Pancreas (tissue), 10 donors: ENCODE measurements at regions not wholly inside any gene's neighbourhood (a gene's known extent, or its start where the extent isn't known, plus 50 kb on each side); places are given as distances from the start of the nearest gene placed in this dataset.

Experiments used
- ATAC-seq, 4 donors: fragments of 200-7000 bp; cut with Tn5 transposase; one replicate each; pipeline versions ENCODE4 v1.8.0 to v1.9.1; 2020; ENCODE audit warnings: mild to moderate bottlenecking in 4 of 4, moderate library complexity in 4 of 4
- DNase-seq, 6 donors: peaks; one replicate each; pipeline ENCODE4 v3.0.0-alpha.2; 2020
- FAIRE-seq: peaks from 2 replicates; lab custom pipeline; 2012; peaks lifted over from hg19 to GRCh38; lab: Jason Lieb, UNC
- H3K27ac ChIP-seq, 4 donors: fragments of 200-600 bp; sonication (generic); 1 replicate in 3 of 4; 2 replicates in 1 of 4; pipeline versions ENCODE4 v1.5.0 to v1.8.0; 2020
- H3K27me3 ChIP-seq, 4 donors: fragments of 200-600 bp; one replicate each; pipeline ENCODE4 v1.8.0; 2021
- H3K36me3 ChIP-seq, 3 donors: fragments of 200-600 bp; sonication (generic) in 1 of 3; one replicate each; pipeline versions ENCODE4 v1.5.0 to v1.8.0; 2020 to 2021
- H3K4me1 ChIP-seq, 3 donors: fragments of 200-600 bp; one replicate each; pipeline ENCODE4 v1.8.0; 2021
- H3K4me3 ChIP-seq, 4 donors: fragments of 200-600 bp; sonication (generic) in 2 of 4; one replicate each; pipeline versions ENCODE4 v1.5.0 to v1.8.0; 2020 to 2021
- H3K9me3 ChIP-seq, 4 donors: fragments of 200-600 bp; one replicate each; pipeline ENCODE4 v1.8.0; 2021
- WGBS, 2 donors: extraction: QIAGEN DNeasy Blood & Tissue Kit; methylation state at CpG; one replicate each; pipeline ENCODE4 v1.1.7; 2013; 5-methylcytosine and 5-hydroxymethylcytosine counted together
- intact Hi-C, 3 donors: fragments of 100-400 bp; cut with DNase I; formaldehyde crosslinking; loops; one replicate each; pipeline versions ENCODE4 v1.11.1 to v1.14.2; 2022
- TF ChIP-seq, protein P1 (sequence below), 4 donors: fragments of 200-600 bp; sonication (generic) in 3 of 4; IDR thresholded peaks; one replicate each; pipeline versions ENCODE4 v1.5.0 to v1.8.0; 2021; ENCODE audit warnings: antibody characterized with exemption in 4 of 4
- donor health status: healthy with polysubstance abuse.
- donor health status: DM: no; HTN: no; CAD: no; lungs with moderate emphysema.
- donor health status: DM: no; HTN: no; CAD: no.
- donor health status: control.
- donor health status: control.
- donor health status: Bipolar disorder and iron deficiency.
- donor health status: DM: yes; HTN: yes; CAD: no.
- donor health status: DM: no; HTN: no; CAD: no.
- donor health status: DM: no; HTN: no; CAD: no.
- donor health status: DM: yes; HTN: yes; CAD: no.

DNA sequence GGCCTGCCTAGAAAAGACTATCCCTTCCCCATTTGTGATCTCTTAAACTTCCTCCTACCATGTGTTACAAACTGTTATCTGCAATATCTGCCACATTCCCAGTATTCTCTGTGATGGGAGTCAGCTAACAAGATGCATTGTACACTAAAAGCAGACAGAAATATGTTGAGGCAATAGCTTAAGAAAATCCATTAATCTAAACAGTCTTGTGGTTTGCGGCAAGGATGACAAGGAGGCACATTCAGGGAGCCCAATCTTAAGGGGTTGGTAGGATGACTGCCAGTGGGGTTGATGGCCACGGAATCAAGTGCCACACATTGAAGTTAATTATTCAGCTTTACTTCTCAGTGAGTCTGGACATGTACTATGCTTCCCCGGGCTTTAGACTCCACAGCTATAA is 775.5 kb upstream of the AMELY start:
- FAIRE-seq (no peak), ATAC-seq (no peak), DNase-seq (no peak)
- no peaks in the 10 kb centered on the region for H3K9me3 ChIP-seq
- no peaks in the 10 kb centered on the region for H3K4me1 ChIP-seq
- TF ChIP-seq, protein P1, sequence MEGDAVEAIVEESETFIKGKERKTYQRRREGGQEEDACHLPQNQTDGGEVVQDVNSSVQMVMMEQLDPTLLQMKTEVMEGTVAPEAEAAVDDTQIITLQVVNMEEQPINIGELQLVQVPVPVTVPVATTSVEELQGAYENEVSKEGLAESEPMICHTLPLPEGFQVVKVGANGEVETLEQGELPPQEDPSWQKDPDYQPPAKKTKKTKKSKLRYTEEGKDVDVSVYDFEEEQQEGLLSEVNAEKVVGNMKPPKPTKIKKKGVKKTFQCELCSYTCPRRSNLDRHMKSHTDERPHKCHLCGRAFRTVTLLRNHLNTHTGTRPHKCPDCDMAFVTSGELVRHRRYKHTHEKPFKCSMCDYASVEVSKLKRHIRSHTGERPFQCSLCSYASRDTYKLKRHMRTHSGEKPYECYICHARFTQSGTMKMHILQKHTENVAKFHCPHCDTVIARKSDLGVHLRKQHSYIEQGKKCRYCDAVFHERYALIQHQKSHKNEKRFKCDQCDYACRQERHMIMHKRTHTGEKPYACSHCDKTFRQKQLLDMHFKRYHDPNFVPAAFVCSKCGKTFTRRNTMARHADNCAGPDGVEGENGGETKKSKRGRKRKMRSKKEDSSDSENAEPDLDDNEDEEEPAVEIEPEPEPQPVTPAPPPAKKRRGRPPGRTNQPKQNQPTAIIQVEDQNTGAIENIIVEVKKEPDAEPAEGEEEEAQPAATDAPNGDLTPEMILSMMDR (IDR thresholded peaks at IDR 0.05) = no peak
- no peaks in the 10 kb centered on the region for H3K36me3 ChIP-seq
- no peak overlapping the region for H3K27ac ChIP-seq
- WGBS, 2 donors = 94% methylated on average over 3 of the region's 3 CpGs; no CpG with 5 or more reads in 1 of the 2 donors
- no peak overlapping the region for H3K4me3 ChIP-seq
- H3K27me3 ChIP-seq = no peaks in the 10 kb centered on the region
- intact Hi-C loops = no loop called here

DNA sequence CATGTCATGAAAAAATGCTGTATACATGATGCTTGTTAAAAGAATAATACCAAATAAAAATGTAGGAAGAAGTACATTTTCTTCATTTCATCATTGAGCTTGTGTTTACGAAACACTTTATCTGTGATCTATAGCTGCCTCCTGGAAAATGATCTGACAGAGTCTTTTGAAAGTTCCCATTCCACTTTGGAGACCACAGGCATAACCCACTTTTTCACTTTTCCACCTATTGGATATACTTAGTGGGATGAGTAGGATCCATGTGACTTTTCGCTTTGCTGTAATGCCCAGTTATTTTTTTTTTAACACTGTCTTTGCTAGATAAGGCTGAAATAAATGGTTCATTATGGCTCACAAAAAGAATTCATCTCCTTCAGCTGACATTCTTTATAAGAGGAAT is 773.0 kb upstream of the AMELY start:
- Histone ChIP-seq H3K27ac (no peak overlapping the region), H3K4me1 (no peaks in the 10 kb centered on the region), H3K36me3 (no peaks in the 10 kb centered on the region), H3K4me3 (no peak overlapping the region), H3K9me3 (no peaks in the 10 kb centered on the region), H3K27me3 (no peaks in the 10 kb centered on the region)
- 92% methylated on average over 2 of the region's 2 CpGs; no CpG with 5 or more reads in 1 of the 2 donors for WGBS, 2 donors
- FAIRE-seq = no peak
- TF ChIP-seq, protein P1 (IDR thresholded peaks at IDR 0.05) = no peak
- DNase-seq = no peak
- intact Hi-C loops = no loop called here
- ATAC-seq = no peak

DNA sequence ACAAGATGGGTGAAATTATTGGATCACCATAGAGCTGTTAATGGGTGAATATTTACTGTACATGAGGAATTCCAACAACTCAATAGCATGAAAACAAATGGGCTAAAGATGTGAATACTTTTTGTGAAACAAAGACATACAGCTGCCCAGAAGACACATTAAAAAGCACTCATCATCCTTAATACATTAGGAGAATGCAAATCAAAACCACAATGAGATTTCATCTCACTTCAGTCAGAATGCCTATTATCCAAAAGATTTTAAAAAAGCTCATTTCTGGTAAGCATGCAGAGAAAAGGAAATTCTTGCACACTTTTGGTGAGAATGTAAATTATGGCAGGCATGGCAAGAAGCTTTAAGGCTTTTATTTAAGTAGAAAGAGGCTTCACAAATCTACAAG is 770.8 kb upstream of the AMELY start:
- no peaks in the 10 kb centered on the region for H3K9me3 ChIP-seq
- intact Hi-C loops = no loop called here
- H3K36me3 ChIP-seq = no peaks in the 10 kb centered on the region
- DNase-seq = no peak
- H3K27me3 ChIP-seq = no peaks in the 10 kb centered on the region
- H3K27ac ChIP-seq = no peak overlapping the region
- ATAC-seq = no peak
- TF ChIP-seq, protein P1 (IDR thresholded peaks at IDR 0.05) = no peak
- H3K4me1 ChIP-seq = no peaks in the 10 kb centered on the region
- no peak overlapping the region for H3K4me3 ChIP-seq
- no peak for FAIRE-seq

DNA sequence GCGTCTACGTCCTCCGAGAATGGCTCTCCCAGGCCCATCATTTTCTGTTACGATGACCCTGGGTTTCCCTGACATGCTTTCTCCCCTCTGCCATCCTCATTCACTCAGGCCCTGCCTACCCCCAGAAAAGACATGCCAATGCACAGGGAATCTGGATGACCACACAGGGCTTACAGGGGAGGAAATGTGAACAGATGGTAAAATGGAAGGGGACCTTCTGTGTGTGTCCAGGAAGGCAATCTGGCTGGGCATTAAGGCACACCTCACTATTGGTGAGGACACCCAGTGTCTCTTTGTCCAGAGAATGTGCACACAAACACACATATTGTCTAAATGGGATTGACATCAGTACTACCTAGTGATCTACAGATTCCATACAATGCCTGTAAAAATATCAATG is 769.9 kb upstream of the AMELY start:
- no peak for FAIRE-seq

DNA sequence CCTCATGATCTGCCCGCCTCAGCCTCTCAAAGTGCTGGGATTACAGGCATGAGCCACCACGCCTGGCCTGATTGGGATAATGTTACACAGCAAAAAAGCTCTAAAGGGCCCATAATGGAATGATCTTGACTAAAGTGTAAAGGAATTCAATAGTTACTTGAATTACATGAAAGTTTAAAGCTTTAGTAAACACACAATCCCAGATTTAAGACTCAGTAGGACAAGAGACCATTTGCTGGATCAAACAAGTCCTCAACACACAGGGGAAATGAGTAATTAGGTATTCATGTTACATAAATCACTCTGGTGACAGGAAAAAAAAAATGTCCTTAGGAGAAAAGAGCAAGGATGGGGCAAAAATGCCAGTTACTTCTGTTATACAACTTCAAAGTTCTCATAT is 762.9 kb upstream of the AMELY start:
- H3K9me3 ChIP-seq = no peaks in the 10 kb centered on the region
- no peak overlapping the region for H3K27ac ChIP-seq
- no peaks in the 10 kb centered on the region for H3K27me3 ChIP-seq
- no peak overlapping the region for H3K4me3 ChIP-seq
- no peaks in the 10 kb centered on the region for H3K4me1 ChIP-seq
- intact Hi-C loops = no loop called here
- H3K36me3 ChIP-seq = no peaks in the 10 kb centered on the region
- WGBS, 2 donors = 92% methylated on average over 2 of the region's 2 CpGs; no CpG with 5 or more reads in 1 of the 2 donors
- ATAC-seq (no peak), DNase-seq (no peak), FAIRE-seq (no peak)
- TF ChIP-seq, protein P1 (IDR thresholded peaks at IDR 0.05) = no peak

More for the DNA sequence above, 769.9 kb upstream of the AMELY start:
- TF ChIP-seq, protein P1 (IDR thresholded peaks at IDR 0.05) = no peak
- Histone ChIP-seq H3K36me3 (no peaks in the 10 kb centered on the region), H3K9me3 (no peaks in the 10 kb centered on the region), H3K27me3 (no peaks in the 10 kb centered on the region), H3K4me3 (no peak overlapping the region), H3K4me1 (no peaks in the 10 kb centered on the region), H3K27ac (no peak overlapping the region)
- ATAC-seq (no peak), DNase-seq (no peak)
- intact Hi-C loops = no loop called here
- WGBS, 2 donors = 98% methylated on average over 4 of the region's 4 CpGs; no CpG with 5 or more reads in 1 of the 2 donors
